H1 (cell line): ENCODE measurements at regions not wholly inside any gene's neighbourhood (a gene's known extent, or its start where the extent isn't known, plus 50 kb on each side); places are given as distances from the start of the nearest gene placed in this dataset.

ENCODE experiments used
- CTCF ChIA-PET: fragments of 300-600 bp; sonication (Branson Sonifier 250); formaldehyde crosslinking; loops from one replicate; lab custom pipeline; 2021; ENCODE audit not compliant: partially characterized antibody; lab: Charles Lee
- POLR2A ChIA-PET: fragments of 300-600 bp; sonication (Branson Sonifier 250); formaldehyde crosslinking; loops from one replicate; lab custom pipeline; 2021; ENCODE audit warnings: inconsistent platforms; ENCODE audit not compliant: partially characterized antibody; lab: Charles Lee
- DNase-seq, 2 experiments: peaks; one replicate each; pipeline versions ENCODE4 v3.0.0 to v3.0.0-alpha.2; 2010 to 2022; ENCODE audit warnings: low spot score in 2 of 2, low read depth in 1 of 2, mixed read lengths in 1 of 2
- FAIRE-seq: peaks from 2 replicates; lab custom pipeline; 2011; peaks lifted over from hg19 to GRCh38; lab: Jason Lieb, UNC
- H2AFZ ChIP-seq: 2 replicates; pipeline ENCODE4 v1.8.1; 2012; ENCODE audit warnings: low read length, inconsistent platforms
- H2AK5ac ChIP-seq: 2 replicates; pipeline ENCODE4 v1.6.1; 2013; ENCODE audit warnings: low read depth, low read length
- H2BK120ac ChIP-seq: replicated peaks from 2 replicates; pipeline ENCODE3; 2013; ENCODE audit warnings: low read depth, low read length, inconsistent platforms
- H2BK12ac ChIP-seq: 2 replicates; pipeline ENCODE4 v1.6.1; 2013; ENCODE audit warnings: low read depth, low read length
- H2BK15ac ChIP-seq: 2 replicates; pipeline ENCODE4 v1.6.1; 2013; ENCODE audit warnings: low read length
- H2BK20ac ChIP-seq: 2 replicates; pipeline ENCODE4 v1.6.1; 2013; ENCODE audit warnings: low read length
- H2BK5ac ChIP-seq: 2 replicates; pipeline ENCODE4 v1.6.1; 2013; ENCODE audit warnings: low read depth, low read length
- H3K14ac ChIP-seq: 2 replicates; pipeline ENCODE4 v1.6.1; 2013; ENCODE audit warnings: inconsistent platforms; ENCODE audit not compliant: insufficient read length
- H3K18ac ChIP-seq: 2 replicates; pipeline ENCODE4 v1.6.1; 2013; ENCODE audit warnings: low read length; ENCODE audit errors: extremely low read depth
- H3K23ac ChIP-seq: 2 replicates; pipeline ENCODE4 v1.6.1; 2013; ENCODE audit warnings: inconsistent platforms; ENCODE audit not compliant: insufficient read length
- H3K23me2 ChIP-seq: 2 replicates; pipeline ENCODE4 v1.6.1; 2013; ENCODE audit warnings: low read depth, low read length
- H3K27ac ChIP-seq: 2 replicates; pipeline ENCODE4 v1.6.1; 2011; ENCODE audit warnings: low read depth, low read length, inconsistent platforms
- H3K27me3 ChIP-seq, 4 experiments: replicated peaks in 1 of 4; 1 replicate in 1 of 4; 2 replicates in 3 of 4; pipeline versions ENCODE4 v1.6.1 to v1.8.1; 2011 to 2013; ENCODE audit warnings: low read length in 3 of 4, mild to moderate bottlenecking in 3 of 4, inconsistent platforms in 2 of 4, mixed read lengths in 2 of 4, moderate library complexity in 1 of 4; ENCODE audit not compliant: control insufficient read depth in 3 of 4, insufficient read depth in 3 of 4; ENCODE audit errors: extremely low read depth in 1 of 4
- H3K36me3 ChIP-seq, 4 experiments: 2 replicates each; pipeline versions ENCODE4 v1.6.1 to v1.8.1; 2011 to 2013; ENCODE audit warnings: mild to moderate bottlenecking in 4 of 4, low read length in 3 of 4, moderate library complexity in 2 of 4, control low read depth in 1 of 4, inconsistent platforms in 1 of 4; ENCODE audit not compliant: insufficient read depth in 4 of 4, control insufficient read depth in 2 of 4
- H3K4ac ChIP-seq: replicated peaks from 2 replicates; pipeline ENCODE3; 2013; ENCODE audit warnings: low read length, low read depth, mixed read lengths, inconsistent platforms; ENCODE audit not compliant: insufficient read length
- H3K4me1 ChIP-seq, 4 experiments: replicated peaks in 1 of 4; 1 replicate in 1 of 4; 2 replicates in 3 of 4; pipeline versions ENCODE4 v1.6.1 to v1.8.1; 2011 to 2013; ENCODE audit warnings: low read length in 3 of 4, inconsistent platforms in 2 of 4, mixed read lengths in 1 of 4; ENCODE audit not compliant: insufficient read depth in 4 of 4, control insufficient read depth in 3 of 4
- H3K4me2 ChIP-seq, 2 experiments: 2 replicates each; pipeline versions ENCODE4 v1.6.1 to v1.8.1; 2011 to 2013; ENCODE audit warnings: low read depth in 2 of 2, low read length in 2 of 2, control low read depth in 1 of 2, inconsistent platforms in 1 of 2, mild to moderate bottlenecking in 1 of 2; ENCODE audit not compliant: insufficient read depth in 1 of 2
- H3K4me3 ChIP-seq, 4 experiments: fragments of 200-600, 300-600 bp in 1 of 4; sonication (generic), shearing (Covaris generic), sonication (Bioruptor Twin) in 1 of 4; 2 replicates each; pipeline versions ENCODE4 v1.5.1 to v1.8.1; 2011 to 2016; ENCODE audit warnings: low read length in 4 of 4, low read depth in 3 of 4, control low read depth in 2 of 4, inconsistent platforms in 2 of 4, mild to moderate bottlenecking in 2 of 4, mixed read lengths in 1 of 4, moderate library complexity in 1 of 4; ENCODE audit not compliant: insufficient read depth in 2 of 4; ENCODE audit errors: extremely low read depth in 1 of 4
- H3K56ac ChIP-seq: replicated peaks from 2 replicates; pipeline ENCODE3; 2013; ENCODE audit warnings: low read depth, mild to moderate bottlenecking, mixed read lengths, low read length, inconsistent platforms; ENCODE audit not compliant: insufficient read length
- H3K79me1 ChIP-seq: 2 replicates; pipeline ENCODE4 v1.6.1; 2013; ENCODE audit warnings: low read depth, low read length, control low read depth
- H3K79me2 ChIP-seq, 2 experiments: 2 replicates each; pipeline versions ENCODE4 v1.6.1 to v1.8.1; 2012 to 2013; ENCODE audit warnings: low read length in 2 of 2, mild to moderate bottlenecking in 2 of 2, inconsistent platforms in 1 of 2; ENCODE audit not compliant: insufficient read depth in 2 of 2, control insufficient read depth in 1 of 2
- H3K9ac ChIP-seq, 4 experiments: replicated peaks in 1 of 4; 1 replicate in 1 of 4; 2 replicates in 3 of 4; pipeline versions ENCODE4 v1.6.1 to v1.8.1; 2011 to 2013; ENCODE audit warnings: low read depth in 3 of 4, low read length in 3 of 4, control low read depth in 2 of 4, mild to moderate bottlenecking in 2 of 4, moderate library complexity in 2 of 4, inconsistent platforms in 1 of 4; ENCODE audit errors: extremely low read depth in 1 of 4
- H3K9me3 ChIP-seq, 2 experiments: 2 replicates each; pipeline versions ENCODE4 v1.6.1 to v1.8.1; 2012 to 2013; ENCODE audit warnings: mild to moderate bottlenecking in 2 of 2, moderate library complexity in 2 of 2, control low read depth in 1 of 2, inconsistent platforms in 1 of 2, low read depth in 1 of 2, low read length in 1 of 2, mixed read lengths in 1 of 2; ENCODE audit not compliant: insufficient read depth in 2 of 2
- H4K20me1 ChIP-seq, 2 experiments: replicated peaks in 1 of 2; 2 replicates each; pipeline versions ENCODE3 to v1.8.1; 2011 to 2013; ENCODE audit warnings: inconsistent platforms in 2 of 2, low read length in 2 of 2, mild to moderate bottlenecking in 1 of 2; ENCODE audit not compliant: insufficient read depth in 2 of 2, control insufficient read depth in 1 of 2
- H4K5ac ChIP-seq: 2 replicates; pipeline ENCODE4 v1.6.1; 2013; ENCODE audit warnings: low read length, low read depth, mixed read lengths, inconsistent platforms; ENCODE audit not compliant: insufficient read length
- H4K8ac ChIP-seq: 2 replicates; pipeline ENCODE4 v1.8.0; 2013; ENCODE audit warnings: mild to moderate bottlenecking, moderate library complexity, low read length, inconsistent platforms; ENCODE audit not compliant: insufficient read depth; ENCODE audit errors: extremely low read depth
- H4K91ac ChIP-seq: replicated peaks from 2 replicates; pipeline ENCODE3; 2013; ENCODE audit warnings: low read length, mixed read lengths, inconsistent platforms; ENCODE audit not compliant: insufficient read length
- CBX8 ChIP-seq: fragments of 300-800, 300-1000 bp; sonication (generic); IDR thresholded peaks from 2 replicates; pipeline ENCODE4 v1.7.1; 2016; ENCODE audit warnings: low read depth, low read length, borderline replicate concordance
- CTBP2 ChIP-seq: IDR thresholded peaks from 2 replicates; pipeline ENCODE4 v1.7.0; 2011; ENCODE audit warnings: borderline replicate concordance, mild to moderate bottlenecking, moderate library complexity, mixed read lengths, low read length; ENCODE audit not compliant: insufficient read depth, insufficient read length
- FOSL1 ChIP-seq: IDR thresholded peaks from 2 replicates; pipeline ENCODE4 v1.6.1; 2011; ENCODE audit warnings: mild to moderate bottlenecking, low read depth, low read length, moderate library complexity; ENCODE audit not compliant: insufficient read depth
- POLR2A ChIP-seq, 2 experiments: IDR thresholded peaks; 1 replicate in 1 of 2; 2 replicates in 1 of 2; pipeline ENCODE4 v1.6.1; 2011; ENCODE audit warnings: low read depth in 2 of 2, low read length in 2 of 2, mild to moderate bottlenecking in 2 of 2; ENCODE audit errors: control extremely low read depth in 1 of 2
- POU5F1 ChIP-seq: IDR thresholded peaks from 2 replicates; pipeline ENCODE4 v1.6.1; 2011; ENCODE audit warnings: low read depth, mild to moderate bottlenecking, low read length, moderate library complexity
- SP2 ChIP-seq: IDR thresholded peaks from 2 replicates; pipeline ENCODE4 v1.6.1; 2012; ENCODE audit warnings: mild to moderate bottlenecking, low read length, inconsistent platforms
- SUZ12 ChIP-seq: fragments of 200-600 bp; sonication (generic); IDR thresholded peaks from 2 replicates; pipeline ENCODE4 v1.6.1; 2012; ENCODE audit warnings: mild to moderate bottlenecking, inconsistent platforms, low read length, moderate library complexity, mixed read lengths
- TAF7 ChIP-seq: optimal IDR thresholded peaks from 2 replicates; pipeline ENCODE3; 2011; ENCODE audit warnings: low read depth, mild to moderate bottlenecking, inconsistent platforms, low read length, moderate library complexity, borderline replicate concordance
- WGBS, 2 experiments: shearing (Covaris generic) in 1 of 2; methylation state at CpG; one replicate each; pipeline versions ENCODE4 v1.1.6 to v1.1.7; 2013 to 2015; ENCODE audit warnings: low lambda C conversion rate in 2 of 2, mixed read lengths in 2 of 2, inconsistent platforms in 1 of 2, low coverage in 1 of 2, missing lambda C conversion rate in 1 of 2; ENCODE audit not compliant: insufficient replicate concordance in 2 of 2, insufficient coverage in 1 of 2, insufficient read length in 1 of 2; ENCODE audit errors: extremely low coverage in 1 of 2, missing lambda C conversion rate in 1 of 2; 5-methylcytosine and 5-hydroxymethylcytosine counted together
- TF ChIP-seq, protein P1 (sequence below): IDR thresholded peaks from 2 replicates; pipeline ENCODE4 v1.6.1; 2012; ENCODE audit warnings: low read length, inconsistent platforms

DNA sequence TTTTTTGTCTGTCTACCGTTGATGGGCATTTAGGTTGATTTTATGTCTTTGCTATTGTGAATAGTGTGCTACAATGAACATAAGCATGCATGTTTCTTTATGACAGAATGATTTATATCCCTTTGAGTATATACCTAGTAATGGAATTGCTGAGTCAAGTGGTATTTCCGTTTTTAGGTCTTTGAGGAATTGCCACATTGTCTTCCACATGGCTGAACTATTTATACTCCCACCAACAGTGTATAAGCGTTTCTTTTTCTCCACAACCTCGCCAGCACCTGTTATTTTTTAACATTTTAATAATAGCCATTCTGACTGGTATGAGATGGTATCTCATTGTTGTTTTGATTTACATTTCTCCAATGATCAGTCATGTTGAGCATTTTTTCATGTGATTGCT, 89.6 kb upstream of the GALNT15 start:
- Histone ChIP-seq H3K14ac (no peak overlapping the region), H3K18ac (no peak overlapping the region), H3K79me1 (no peaks in the 10 kb centered on the region), H4K8ac (no peak overlapping the region), H4K91ac (no peak overlapping the region), H4K5ac (no peak overlapping the region), H2BK5ac (no peak overlapping the region), H3K9ac (no peak overlapping the region), H3K23me2 (peaks cover 6% of the 10 kb centered on the region; the same call in 1 of the 2 replicates), H2AK5ac (no peak overlapping the region), H3K79me2 (no peaks in the 10 kb centered on the region), H2BK20ac (no peak overlapping the region), H3K4ac (no peak overlapping the region), H3K27me3 (no peaks in the 10 kb centered on the region), H3K9me3 (peaks cover 8 to 28% of the 10 kb centered on the region in 2 experiments), H3K36me3 (no peaks in the 10 kb centered on the region), H3K4me2 (no peak overlapping the region)
- CTCF ChIA-PET = no interaction called here
- POLR2A ChIA-PET = no interaction called here
- no peak for TF ChIP-seq TAF7
- TF ChIP-seq POU5F1 = no peak
- TF ChIP-seq CTBP2 = no peak
- no peak for TF ChIP-seq SP2
- TF ChIP-seq, protein P1, sequence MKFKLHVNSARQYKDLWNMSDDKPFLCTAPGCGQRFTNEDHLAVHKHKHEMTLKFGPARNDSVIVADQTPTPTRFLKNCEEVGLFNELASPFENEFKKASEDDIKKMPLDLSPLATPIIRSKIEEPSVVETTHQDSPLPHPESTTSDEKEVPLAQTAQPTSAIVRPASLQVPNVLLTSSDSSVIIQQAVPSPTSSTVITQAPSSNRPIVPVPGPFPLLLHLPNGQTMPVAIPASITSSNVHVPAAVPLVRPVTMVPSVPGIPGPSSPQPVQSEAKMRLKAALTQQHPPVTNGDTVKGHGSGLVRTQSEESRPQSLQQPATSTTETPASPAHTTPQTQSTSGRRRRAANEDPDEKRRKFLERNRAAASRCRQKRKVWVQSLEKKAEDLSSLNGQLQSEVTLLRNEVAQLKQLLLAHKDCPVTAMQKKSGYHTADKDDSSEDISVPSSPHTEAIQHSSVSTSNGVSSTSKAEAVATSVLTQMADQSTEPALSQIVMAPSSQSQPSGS = no peak
- TF ChIP-seq POLR2A (IDR thresholded peaks at IDR 0.05; ENCODE audit: control extremely low read depth in 1 of 2, low read depth in 2 of 2, low read length in 2 of 2) = no peak
- no peak for TF ChIP-seq SUZ12
- TF ChIP-seq FOSL1 = no peak
- TF ChIP-seq CBX8 = no peak
- TF ChIP-seq, all 59 proteins: peak for 0
- DNase-seq (no peak), FAIRE-seq (no peak)
- Histone ChIP-seq H3K4me3 (no peak overlapping the region), H3K56ac (no peak overlapping the region), H3K4me1 (no peaks in the 10 kb centered on the region), H3K27ac (no peak overlapping the region), H2AFZ (no peak overlapping the region), H2BK12ac (no peak overlapping the region), H2BK120ac (no peak overlapping the region), H4K20me1 (no peaks in the 10 kb centered on the region), H3K23ac (no peak overlapping the region), H2BK15ac (no peak overlapping the region)
- WGBS, 2 experiments = 89% methylated on average over 4 of the region's 4 CpGs; no CpG with 5 or more reads in 1 of the 2 experiments
